ENCODE measurements at regions not wholly inside any gene's neighbourhood (a gene's known extent, or its start where the extent isn't known, plus 50 kb on each side); places are given as distances from the start of the nearest gene placed in this dataset.
A peak's percentile ranks its signal among the peaks of the same experiment; 100 is the strongest.
"Not testable (repeated sequence)": the region's sequence is repeated elsewhere in the genome, so short reads cannot be mapped to it uniquely, and the experiment has no call there.

GRCh38 chr3:87873136-87873535 is 185.7 kb downstream of the CGGBP1 start:
- DNase-seq (ENCODE audit: low read depth) = no peak

DNA sequence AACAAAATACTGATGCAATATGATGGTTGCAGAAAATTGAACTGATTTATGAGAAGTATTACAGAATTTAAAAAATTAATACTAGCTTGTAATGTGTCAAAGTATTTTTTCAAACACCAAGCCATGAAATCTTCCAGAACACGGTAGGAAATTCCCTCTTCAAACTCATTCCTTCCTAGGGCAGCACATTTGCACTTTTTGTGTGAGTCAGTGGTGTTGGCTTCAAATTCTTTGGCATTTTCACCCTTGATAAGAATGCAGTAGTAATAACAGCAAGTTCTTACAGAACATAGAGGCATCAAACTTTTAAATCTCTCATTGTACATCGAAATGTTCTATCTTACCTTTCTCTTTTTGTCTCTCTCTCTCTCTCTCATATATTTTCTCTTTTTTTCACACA is 191.8 kb downstream of the CGGBP1 start:
- DNase-seq (ENCODE audit: low read depth) = no peak

- DNase-seq (ENCODE audit: low read depth) = no peak
These were observed 202.7 kb downstream of the CGGBP1 start for GRCh38 chr3:87856126-87856525.

GRCh38 chr3:87855616-87856015 is 203.2 kb downstream of the CGGBP1 start:
- peak; percentile 43 for DNase-seq (ENCODE audit: low read depth)

DNA sequence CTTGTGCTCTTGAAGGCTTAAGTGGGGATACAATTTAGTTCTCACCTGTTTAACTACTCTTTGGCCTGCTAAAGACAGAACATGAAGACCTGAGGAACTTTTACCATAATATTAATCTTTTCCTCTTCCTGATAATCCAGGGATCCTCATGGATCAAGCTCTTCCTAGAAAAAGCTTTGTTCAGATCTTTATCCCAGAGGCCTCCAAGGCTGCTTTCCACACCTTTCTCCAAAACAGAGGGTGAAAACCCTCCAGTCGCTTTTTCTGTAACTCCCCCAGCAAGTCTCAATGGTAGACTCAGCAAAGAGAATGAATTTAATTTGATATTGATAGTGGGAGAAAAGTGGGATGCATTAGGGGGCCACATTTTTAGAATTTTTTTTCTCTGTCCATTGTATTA is 203.6 kb downstream of the CGGBP1 start:
- no peak for DNase-seq (ENCODE audit: low read depth)

DNA sequence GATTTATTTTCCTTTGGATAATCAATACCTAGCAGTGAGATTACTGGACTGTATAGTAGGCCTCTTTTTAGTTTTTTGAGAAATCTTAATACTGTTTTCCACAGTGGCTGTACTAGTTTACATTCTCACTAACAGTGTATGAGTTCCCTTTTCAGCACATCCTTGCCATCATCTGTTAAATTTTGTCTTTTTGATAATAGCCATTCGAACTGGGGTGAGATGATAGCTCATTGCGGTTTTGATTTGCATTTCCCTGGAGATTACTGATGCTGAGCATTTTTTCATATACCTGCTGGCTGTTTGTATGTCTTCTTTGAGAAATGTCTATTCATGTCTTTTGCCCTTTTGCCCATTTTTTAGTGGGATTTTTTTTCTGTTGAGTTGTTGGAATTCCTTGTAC is 210.8 kb downstream of the CGGBP1 start:
- no peak for DNase-seq (ENCODE audit: low read depth)

- no peak for DNase-seq (ENCODE audit: low read depth)
These were observed 221.7 kb downstream of the CGGBP1 start for GRCh38 chr3:87837076-87837475.

DNA sequence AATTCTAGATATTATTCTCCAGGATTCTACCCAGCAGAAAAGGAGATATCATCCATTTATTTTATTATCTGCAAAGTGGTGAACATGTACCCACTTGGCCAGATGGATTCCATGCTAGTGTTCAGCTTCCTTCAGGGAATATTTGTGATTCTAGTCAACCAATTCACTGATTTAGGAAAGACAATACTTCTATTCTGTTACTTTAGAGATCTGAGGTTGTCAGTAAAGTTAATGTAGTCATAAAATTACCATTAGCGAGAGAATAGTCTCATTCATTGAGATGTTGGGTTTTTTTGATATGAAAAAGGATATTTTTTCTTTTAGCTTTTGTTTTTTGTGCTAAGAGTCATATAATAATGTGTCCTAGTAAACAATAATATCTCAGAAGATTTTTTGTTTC is 222.8 kb downstream of the CGGBP1 start:
- no peak for DNase-seq (ENCODE audit: low read depth)

DNA sequence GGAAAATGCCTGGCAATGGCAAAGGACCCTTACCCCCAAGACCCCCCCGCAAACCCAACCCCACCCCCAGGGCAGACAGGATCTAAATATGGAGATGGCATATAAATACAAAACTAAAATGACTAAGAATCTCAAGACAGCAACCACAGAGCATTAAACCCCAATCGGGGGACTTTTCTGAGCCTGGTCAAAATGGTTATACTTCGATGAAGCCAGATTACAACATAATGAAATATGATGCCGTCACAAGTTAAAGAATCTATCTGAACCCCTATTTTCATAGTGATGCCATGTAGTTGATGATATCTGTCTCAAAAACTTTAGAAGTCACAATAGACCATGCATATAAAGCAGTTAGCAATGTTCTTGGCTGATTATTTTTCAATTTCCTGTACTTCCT is 223.6 kb downstream of the CGGBP1 start:
- DNase-seq (ENCODE audit: low read depth) = no peak

GRCh38 chr3:87834327-87834726 is 224.5 kb downstream of the CGGBP1 start:
- DNase-seq (ENCODE audit: low read depth) = no peak

- no peak for DNase-seq (ENCODE audit: low read depth)
These were observed 225.8 kb downstream of the CGGBP1 start for GRCh38 chr3:87833039-87833377.

DNA sequence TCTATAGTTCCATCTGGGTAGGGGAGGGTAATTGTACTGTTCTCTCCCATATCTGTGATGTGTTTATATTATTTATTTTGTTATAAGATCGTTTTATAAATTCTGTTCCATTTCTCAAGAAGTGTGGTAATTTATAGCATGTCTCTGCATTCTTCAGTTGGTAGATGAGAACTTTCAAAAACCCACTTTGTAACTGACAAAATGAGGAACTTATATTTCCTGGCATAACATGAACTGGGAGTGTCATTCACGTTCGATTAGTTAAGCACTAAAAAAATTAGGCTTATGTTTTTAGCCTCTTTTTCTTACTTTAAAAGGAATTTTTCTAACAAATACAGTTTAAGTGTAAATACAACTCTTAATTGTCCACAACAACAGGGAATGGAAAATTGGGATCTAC is 230.8 kb downstream of the CGGBP1 start:
- DNase-seq (ENCODE audit: low read depth) = no peak

GRCh38 chr3:87822563-87822962 is 236.2 kb downstream of the CGGBP1 start:
- no peak for DNase-seq (ENCODE audit: low read depth)

GRCh38 chr3:87813503-87813902 is 245.3 kb downstream of the CGGBP1 start:
- DNase-seq (ENCODE audit: low read depth) = not testable (repeated sequence)

- no peak for DNase-seq (ENCODE audit: low read depth)
These were observed 246.9 kb downstream of the CGGBP1 start for GRCh38 chr3:87811953-87812352.

- peak; percentile 10 for DNase-seq (ENCODE audit: low read depth)
These were observed 248.3 kb downstream of the CGGBP1 start for GRCh38 chr3:87810452-87811016.

GRCh38 chr3:87805670-87806069 is 253.1 kb downstream of the CGGBP1 start:
- DNase-seq (ENCODE audit: low read depth) = no peak

GRCh38 chr3:87801409-87801808 is 257.4 kb downstream of the CGGBP1 start:
- DNase-seq (ENCODE audit: low read depth) = no peak

DNA sequence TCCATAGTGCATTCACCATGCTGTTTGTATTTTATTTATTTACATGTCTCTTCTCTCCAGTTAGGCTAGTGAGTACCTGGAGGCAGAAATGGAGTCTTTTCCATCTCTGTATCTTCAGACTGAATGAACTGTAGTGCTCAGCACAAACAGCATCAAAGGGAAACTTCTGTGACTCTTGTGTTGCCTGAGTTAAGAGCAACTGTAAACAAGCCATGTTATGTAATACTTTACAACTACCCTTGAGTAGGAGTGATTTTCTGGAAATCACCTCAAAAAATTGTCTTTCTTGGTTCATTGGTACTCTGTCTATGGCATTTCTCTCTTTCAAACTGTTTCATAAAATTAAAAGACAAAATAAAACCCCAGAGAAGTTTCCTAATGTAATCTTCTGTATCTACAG is 258.3 kb downstream of the CGGBP1 start:
- DNase-seq (ENCODE audit: low read depth) = no peak

GRCh38 chr3:87798567-87798947 is 260.2 kb downstream of the CGGBP1 start:
- DNase-seq (ENCODE audit: low read depth) = no peak

DNA sequence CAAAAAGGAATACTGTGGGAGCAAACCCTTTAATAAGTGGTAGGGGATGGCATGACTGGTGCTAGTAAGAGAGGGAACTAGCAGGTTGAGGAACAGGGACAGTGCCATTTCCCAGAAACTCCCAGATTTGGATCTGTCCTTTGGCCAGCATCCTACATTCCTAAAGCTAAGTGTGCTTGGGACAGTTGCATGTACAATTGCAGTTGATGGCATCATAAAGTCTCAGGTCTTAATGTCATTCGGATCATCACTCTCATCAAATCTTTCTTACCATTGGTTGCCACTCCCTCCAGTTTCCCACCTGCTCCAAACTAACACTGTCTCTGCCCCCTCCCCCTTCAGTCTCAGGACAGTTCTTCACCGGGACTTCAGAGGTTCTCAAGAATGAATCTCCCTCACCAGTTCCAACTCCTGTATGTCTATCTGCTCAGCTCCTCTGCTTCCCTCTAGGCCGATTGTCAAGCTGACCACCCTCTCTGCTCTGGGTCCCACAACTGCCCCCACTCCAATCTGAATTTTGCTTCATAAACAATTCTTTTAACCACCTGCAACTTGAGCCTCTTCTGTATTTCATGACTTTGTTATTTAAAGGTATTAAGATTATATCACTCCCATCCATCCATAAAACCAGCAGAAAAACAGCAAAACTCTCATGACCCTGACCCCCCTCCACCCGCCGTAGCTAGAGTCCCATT is 260.8 kb downstream of the CGGBP1 start:
- DNase-seq (ENCODE audit: low read depth) = no peak

DNA sequence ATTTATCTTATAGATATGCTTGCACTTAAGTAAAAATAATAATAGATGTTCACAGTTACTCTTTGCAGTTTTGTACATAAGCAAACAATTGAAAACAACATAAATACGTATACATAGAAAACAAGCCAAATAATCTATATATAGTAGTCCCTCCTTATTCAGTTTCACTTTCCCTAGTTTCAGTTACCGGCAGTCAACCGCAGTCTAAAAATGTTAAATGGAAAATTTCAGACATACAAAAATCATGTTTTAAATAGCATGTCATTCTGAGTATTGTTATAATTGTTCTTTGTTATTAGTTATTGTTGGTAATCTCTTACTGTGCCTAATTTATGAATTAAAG is 262.0 kb downstream of the CGGBP1 start:
- no peak for DNase-seq (ENCODE audit: low read depth)

GRCh38 chr3:87796137-87796842 is 262.5 kb downstream of the CGGBP1 start:
- DNase-seq (ENCODE audit: low read depth) = no peak

GRCh38 chr3:87795701-87796100 is 263.1 kb downstream of the CGGBP1 start:
- no peak for DNase-seq (ENCODE audit: low read depth)
